HG02571 (cell line): ENCODE measurements at regions not wholly inside any gene's neighbourhood (a gene's known extent, or its start where the extent isn't known, plus 50 kb on each side); places are given as distances from the start of the nearest gene placed in this dataset.

Source experiments
- ATAC-seq: cut with Tn5 transposase; IDR thresholded peaks from one replicate; pipeline ENCODE4 v1.9.1; 2021; ENCODE audit warnings: mild to moderate bottlenecking, moderate library complexity; ENCODE audit not compliant: unreplicated experiment

DNA sequence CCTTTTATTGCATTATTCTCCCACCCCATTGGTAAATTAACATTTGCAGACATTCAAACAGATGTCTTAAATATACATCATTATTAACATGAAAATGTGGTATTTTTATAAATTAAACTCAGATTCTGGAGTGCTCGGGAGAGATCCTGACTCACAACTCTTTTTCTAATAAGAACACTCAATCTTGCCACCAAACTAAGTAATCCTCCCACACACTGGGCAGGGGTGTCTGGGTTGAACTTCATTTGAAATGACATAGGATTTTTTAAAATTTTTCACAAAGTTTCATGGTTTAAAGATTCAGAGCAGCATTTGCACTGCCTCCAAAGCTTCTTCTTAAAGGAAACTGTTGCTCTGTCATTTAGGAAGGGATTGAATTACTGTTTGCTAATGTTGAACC is 754.3 kb downstream of the MECOM start:
- ATAC-seq, result no peak

DNA sequence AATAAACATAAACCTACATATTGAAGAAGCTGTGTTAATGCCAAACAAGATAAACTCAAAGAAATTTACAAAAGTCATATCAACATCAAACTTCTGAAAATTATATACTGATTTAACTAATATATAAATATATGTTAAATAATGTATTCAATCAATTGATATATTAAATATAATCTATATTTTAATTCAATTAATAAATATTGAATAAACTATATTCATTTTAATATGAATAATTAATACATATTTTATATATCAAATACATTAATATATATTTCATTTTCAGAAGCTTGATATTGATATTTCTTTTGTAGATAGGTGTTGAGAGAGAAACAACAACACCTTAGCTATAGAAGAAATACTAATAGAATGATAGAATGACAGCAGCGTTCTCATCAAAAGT is 768.1 kb downstream of the MECOM start:
- no peak for ATAC-seq

DNA sequence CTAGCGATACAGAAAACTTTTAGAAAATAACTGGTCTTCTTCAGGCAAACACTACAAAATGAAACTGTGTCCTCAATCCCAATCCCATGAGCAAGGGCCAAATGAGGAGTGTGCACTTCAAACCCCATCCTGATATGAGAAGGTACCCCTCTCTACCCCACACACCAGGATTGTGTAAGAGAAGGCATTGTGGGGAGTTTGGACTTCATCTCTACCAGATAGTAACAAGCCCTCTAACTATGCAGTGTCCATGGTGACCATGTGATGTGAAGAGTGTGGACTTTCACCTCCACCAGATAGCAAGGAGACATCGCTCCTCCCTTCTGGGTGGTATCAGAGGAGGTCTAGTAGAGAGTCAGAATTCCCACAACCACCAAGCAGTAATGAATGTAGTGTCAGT is 769.3 kb downstream of the MECOM start:
- no peak for ATAC-seq

DNA sequence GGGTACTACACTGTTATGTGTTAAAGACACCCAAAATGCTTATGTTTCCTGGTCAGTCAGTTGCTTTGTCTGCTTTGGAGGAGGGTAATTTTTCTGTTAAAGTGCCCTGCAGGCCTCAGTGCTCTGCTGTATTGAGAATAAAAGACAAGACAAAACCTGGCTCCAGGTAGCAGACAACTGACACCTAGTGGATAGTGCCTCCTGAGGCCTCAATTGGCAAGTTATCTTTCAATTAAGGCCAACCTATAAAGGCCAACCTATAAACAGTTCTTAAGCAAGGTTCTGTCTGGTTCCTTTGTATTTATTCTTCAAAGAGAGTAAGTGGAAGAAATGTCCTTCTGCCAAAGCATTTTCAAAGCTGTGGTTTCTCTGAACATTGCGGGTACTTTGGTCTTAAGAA is 773.8 kb downstream of the MECOM start:
- ATAC-seq, result no peak

DNA sequence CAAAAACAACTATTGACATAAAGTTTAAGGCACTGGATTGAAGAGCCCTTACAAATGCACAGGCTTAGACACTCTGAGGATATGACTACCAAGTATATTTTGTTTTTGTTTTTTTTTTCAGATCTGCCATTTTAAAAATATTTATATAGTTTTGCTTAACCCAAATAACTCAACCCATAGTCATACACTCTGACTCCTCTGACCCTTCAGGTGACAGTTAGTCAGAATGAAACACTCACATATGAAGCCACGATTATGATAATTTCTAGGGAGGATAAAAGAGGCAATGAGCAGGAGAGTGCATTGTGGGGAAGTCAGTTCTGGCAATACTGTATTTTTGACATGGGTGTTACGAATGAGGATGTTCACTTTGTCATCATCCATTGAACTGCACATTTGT is 774.7 kb downstream of the MECOM start:
- ATAC-seq, result no peak

DNA sequence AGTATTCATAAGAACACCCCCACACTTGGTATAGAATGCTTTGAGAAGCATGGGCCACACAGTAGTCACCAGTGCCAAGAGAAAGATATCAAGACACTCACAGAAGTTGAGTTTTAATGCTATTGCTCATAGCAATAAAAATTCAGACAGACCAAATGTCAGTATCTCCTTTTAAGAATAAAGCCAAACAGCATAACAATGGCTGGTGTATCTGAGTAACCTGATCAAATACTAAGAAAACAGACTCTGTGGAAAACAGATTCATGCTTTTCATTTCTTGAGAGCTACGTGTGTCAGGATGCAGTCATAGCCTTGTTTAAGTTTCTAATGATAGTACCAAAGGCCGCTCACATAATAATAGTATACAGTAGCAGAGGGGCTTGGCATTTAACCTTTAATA is 778.5 kb downstream of the MECOM start:
- no peak for ATAC-seq

DNA sequence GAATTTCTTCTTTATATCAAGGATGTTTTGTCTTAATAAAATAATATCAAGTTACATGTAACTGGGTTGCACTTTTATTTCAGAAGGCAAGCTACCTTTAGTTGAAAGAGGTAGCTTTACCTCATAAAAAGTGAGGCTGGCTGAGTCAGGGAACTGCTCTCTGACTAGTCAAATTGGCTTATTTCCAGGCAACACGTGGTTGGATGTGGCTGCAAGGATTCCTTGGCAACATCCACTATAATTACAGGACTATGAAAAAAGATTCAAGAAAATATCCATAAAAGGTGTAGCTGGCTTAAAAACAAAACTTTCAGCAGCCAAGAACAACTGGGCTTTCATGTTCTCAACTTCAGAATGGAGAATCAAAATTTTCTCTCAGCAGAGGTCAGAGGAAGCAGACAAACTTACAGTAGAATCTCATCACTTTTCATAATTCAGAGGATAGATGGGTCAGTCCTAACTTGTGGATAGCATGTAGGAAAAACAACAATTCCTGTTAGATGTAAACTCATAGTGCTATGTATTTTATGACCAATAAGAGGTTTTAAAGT is 779.1 kb downstream of the MECOM start:
- no peak for ATAC-seq

DNA sequence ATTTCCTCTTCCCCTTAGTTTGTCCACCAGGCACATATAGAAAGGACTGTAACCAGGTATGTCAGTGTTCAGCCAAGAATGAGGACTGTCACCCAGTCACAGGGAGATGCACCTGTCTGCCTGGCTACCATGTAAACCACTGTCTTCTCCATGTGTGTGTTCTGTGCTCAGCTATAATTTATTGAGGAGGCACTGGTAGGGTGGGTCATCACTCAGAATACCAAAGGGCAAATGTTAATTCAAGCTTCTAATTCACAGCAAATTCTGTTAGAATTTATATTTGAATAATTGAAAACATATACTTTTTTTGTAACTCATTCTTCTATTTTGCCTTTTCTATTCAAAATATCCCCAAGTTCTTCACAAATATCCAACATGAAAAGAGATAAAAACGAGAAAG is 780.4 kb downstream of the MECOM start:
- ATAC-seq, result no peak

DNA sequence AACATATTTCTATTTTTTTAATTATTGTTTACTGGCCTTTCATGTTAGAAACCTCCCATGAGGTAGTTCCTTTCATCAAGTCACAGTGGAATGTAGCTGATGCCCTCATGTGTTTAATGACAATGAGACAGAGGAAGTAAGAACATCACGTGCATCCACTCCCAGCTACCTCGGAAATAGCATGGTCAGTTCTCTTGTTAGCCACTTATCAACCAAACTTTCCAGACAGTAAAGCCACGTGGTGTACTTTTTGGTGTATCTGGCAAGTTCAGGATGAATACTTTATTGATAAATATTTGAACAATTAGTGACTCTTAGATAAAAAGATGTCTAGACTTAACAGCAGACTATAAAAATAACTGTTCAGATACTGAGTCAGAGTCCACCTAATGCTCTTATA is 781.7 kb downstream of the MECOM start:
- ATAC-seq, result no peak

DNA sequence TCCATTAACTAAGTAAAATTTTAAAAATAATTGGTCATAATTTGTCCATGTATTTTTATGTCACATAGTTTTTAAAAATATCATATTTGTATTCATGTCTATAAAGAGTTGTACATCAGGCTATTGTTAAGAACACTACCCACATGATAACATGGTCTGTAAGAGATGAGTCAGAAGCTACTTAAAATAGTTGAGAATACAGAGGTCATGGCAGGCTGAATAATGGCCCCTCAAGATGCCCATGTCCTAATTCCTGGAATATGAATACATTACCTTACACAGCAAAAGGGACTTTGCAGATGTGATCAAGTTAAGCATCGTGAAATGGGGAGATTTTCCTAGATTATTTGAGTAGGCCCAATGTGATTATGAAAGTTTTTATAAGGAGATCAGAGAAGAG is 782.9 kb upstream of the GOLIM4 start:
- ATAC-seq, result no peak

DNA sequence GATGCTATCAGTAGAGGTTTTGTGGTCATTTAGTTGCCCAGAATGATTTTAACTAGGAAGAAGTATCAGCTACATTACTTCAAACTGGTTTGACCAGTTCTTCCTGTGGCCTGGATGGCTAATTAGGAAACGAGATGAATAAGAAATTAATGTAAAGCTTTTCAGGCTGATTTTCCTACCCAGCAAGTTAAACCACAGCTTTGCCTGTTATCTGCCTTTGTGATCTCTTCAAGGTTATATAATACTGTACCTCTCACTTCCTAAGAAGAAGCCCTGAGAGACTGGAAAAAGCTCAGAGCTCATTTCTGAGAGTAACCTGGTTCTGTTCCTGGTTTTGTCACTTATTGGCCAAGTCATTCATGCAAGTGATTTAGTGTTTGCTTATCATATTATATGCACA is 782.2 kb upstream of the GOLIM4 start:
- ATAC-seq, result no peak

DNA sequence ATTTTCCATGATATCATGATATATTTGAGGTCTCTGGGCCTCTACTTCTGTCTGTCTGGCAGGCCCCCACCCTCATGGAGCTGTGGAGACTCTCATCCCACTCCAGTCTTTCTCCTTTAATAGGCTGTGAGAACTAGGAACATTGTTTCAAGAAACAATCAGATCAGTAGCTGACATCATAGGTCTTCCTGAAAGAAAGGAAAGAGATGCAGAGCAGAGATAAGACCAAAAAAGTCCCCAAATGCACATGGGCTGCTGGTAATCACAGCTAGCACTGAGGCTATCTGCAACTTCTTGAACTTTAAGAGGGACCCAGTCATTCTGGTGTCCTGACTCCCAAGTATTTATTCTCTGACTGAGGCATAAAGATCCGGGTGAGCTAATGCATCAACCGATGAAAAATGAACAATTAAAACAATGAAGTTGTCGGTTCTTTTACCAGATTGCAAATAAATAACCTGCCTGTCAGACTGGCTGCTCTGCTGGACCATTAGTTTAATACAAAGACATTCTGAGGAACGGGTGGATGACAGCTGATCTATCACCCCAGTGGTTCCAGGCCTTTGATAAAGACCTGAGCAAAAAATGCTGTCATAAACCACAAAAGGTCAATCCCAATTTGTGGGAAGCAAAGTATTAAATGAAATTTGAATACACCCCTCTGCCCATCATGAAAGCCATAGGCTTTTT is 780.8 kb upstream of the GOLIM4 start:
- ATAC-seq, result no peak

DNA sequence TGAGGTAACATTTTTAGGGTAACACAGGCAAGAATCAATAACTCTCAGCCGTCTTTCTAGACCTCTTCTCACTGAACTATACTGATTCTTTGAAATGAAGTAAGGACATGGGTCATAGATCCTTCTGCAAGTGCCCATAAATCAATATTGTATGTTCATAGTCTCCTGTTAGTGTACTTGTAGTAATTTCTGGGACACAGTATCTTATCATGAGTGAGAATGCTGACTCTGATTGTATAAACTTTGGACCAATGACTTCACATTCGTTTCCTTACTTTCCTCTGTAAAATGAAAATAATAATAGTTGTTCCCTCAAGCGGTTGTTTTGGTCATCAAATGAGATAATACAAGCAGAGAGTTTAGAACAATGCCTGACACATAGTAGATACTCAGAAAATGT is 777.1 kb upstream of the GOLIM4 start:
- no peak for ATAC-seq

DNA sequence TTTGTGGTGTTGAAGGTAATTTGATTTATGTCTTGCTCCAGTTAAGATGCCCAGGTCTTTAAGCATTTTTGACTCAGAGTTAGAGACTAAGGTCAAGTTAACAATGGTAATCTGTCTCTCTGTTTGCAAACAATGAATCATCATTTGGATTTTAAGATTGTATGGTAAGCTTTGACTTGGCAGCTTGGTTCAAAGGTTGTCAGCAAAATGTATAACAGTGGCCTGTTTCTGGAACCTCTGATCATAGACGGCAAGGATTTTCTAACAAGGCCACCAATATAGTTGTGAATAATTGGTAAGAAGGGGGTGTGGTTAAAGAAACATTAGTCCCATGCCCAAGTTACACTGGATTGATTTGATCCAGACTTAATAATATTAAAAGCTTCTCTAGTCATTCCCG is 775.2 kb upstream of the GOLIM4 start:
- ATAC-seq, result no peak

DNA sequence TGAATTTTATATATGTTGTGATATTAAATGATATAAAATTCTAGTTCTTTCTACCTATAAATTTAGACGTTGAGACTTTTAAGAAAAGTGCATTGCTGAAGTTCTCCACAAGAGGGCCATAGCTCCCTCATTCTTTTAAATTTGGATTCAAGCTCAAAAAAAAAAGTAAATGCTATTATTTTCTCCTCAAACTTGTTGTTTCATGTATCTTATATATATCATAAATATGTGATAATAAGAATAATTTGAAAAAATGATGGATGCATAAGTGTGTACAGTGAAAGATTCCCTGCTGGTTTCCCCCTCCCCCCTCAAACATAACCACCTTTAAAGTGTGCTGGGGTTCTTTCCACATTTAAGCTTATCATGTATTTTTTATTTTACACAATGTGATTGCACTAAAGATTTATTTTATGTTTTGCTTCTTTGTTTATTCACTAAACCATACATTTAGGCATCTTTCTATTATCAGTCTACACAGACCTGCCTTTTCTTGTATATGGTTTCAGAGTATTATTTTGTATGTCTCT is 769.4 kb upstream of the GOLIM4 start:
- no peak for ATAC-seq

DNA sequence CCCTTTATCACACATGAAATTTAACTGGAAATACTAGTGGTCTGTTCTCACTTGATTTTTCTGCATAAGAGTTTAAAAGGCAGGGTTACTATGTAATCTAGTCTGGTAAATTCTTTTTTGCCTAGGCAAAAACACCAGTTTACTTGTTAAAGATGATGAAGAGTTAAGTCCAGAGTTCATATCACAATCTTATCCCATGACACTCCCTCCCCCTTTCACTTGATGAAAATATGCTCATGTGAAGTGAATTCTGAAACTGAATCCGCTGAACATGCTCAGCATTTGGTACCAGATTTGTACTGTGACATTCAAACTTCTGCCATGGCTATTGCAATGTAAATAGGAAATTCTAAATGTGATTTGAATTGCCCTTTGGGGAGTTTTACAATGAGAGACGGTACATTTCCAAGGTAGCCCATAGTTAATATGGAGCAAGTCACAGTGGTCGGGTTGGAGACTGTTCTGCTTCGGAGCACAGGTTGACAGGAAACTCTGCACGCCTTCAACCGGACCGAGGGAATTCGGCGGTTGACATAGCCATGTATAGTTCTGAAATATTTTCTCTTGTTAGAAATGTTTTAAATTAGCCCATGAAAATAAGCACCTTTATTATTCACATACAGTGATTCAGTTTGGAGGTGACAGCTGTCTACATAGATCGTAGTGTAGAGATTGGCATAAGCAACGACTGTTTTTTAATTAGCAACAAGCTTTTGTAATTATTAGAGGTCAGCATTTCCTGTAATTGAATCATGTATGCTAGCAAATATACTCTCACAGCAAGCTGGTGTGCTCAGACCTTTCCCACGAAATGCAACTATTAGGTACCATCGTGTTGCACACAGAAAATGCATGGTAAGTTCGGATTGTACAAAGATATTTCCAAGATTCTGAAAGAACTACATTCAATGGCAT is 768.6 kb upstream of the GOLIM4 start:
- ATAC-seq, result no peak

DNA sequence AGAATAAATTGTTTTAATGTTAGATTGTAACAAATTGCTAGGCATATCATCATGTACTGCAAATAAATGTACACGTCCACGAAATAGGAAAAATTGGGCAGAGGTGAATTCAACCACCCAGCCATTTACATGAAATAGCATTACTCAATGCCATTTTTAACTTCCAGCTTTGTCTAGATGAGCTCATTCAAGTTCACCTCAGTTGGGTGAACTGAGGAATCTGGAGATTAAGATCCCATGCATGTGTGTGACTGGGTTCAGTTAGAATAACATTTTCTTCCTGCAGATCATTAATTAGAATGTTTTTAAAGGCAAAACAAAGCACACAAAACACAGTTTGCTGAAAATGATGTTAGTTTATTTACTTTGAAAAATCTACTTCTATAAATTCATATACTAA is 767.8 kb upstream of the GOLIM4 start:
- ATAC-seq, result no peak

DNA sequence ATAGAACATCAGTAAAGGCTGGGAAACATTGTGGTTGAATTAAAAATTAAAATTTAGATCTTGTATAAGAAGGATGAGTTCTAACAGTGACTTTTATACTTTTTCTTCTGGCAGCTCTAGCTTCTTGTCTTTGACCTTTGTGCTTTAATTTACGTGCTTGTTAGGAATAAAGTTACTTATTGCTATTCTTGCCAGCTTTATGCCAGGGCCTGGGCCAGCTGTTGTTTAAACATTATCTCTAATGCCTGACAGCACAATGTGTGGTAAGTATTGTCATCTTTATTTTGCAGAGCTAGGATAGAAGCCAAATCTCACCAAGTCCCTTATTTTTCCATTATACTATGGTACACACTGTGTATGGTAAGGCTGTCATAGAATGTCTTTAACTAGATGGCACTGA is 766.7 kb upstream of the GOLIM4 start:
- no peak for ATAC-seq

DNA sequence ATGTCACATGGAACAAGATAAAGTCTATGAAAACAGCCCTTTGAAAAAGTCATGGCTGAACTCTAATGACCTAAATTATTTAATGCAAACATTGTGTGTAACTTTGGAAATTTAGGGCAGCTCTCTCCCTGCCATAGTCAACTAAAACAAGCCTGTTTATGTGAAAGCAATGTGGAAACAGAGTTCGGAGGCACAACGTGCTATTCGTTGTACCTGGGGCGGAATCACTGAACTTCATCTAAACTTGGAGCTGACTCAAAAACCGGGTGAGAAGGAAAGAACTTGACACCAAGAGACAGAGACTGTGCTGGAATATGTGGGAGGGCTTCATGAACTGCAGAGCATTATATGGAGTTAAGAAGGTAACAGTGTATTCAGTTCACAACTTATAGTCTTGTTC is 764.9 kb upstream of the GOLIM4 start:
- ATAC-seq, result no peak

DNA sequence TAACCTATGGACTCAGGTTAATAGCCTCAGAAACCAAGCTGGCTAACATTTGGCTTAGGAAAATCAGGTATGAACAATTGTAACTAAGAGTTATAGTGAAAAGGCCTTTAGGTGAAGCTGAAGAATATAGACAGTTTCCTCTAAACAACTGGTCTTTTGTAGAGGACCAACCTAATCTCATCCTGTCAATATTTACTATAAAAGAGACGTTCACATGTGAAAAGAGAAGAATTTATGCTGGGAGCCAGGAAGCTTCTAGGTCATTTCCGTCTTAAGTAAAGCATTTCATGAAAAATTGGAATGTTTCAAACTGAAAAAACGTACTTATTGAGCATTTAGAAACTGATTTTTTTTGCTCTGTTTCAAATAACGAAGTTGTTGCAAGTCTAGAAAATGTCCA is 764.3 kb upstream of the GOLIM4 start:
- no peak for ATAC-seq

DNA sequence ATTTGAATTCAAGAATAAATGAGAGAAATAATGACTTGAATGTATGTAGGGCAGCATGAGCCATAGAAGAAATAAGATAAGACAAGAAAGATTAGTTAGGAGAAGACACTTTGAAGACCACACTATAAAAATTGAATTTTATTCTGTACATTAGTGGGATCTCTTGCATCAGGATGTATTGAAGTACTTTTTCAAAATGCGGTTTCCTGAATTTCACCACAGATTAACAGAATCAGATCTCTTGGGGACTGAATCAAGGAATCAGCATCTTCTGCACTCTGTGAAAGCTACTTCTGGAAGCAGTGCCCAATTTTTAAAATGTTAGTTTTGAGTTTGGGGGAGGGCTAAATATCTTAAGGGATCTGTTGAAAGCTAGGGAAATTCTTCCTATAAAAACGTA is 763.9 kb upstream of the GOLIM4 start:
- no peak for ATAC-seq

DNA sequence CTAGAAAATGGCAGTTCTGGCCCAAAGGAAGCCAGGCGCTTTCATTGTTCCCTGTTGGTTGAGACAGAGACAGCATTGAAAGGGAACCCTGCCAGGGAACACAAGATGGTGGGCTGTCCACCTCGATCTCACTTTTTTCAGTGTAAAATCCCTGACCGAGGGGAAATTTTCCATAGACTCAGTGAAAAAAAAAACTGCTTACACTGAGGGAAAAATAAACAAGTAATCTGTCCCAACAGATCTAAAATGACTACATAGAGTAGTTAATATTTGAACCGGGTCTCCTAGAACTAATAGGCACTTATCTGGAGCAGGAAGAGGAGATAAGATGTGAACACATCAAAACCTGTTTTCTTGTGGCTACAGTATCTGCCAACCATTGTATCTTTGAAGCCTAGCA is 763.4 kb upstream of the GOLIM4 start:
- no peak for ATAC-seq
